Dermis microvascular lymphatic vessel endothelial cell (primary cell): ENCODE measurements at regions not wholly inside any gene's neighbourhood (a gene's known extent, or its start where the extent isn't known, plus 50 kb on each side); places are given as distances from the start of the nearest gene placed in this dataset.

ENCODE experiments used
- DNase-seq, 2 donors: peaks; one replicate each; pipeline versions ENCODE4 v3.0.0 to v3.0.0-alpha.2; 2010; ENCODE audit warnings: low read depth in 2 of 2

DNA sequence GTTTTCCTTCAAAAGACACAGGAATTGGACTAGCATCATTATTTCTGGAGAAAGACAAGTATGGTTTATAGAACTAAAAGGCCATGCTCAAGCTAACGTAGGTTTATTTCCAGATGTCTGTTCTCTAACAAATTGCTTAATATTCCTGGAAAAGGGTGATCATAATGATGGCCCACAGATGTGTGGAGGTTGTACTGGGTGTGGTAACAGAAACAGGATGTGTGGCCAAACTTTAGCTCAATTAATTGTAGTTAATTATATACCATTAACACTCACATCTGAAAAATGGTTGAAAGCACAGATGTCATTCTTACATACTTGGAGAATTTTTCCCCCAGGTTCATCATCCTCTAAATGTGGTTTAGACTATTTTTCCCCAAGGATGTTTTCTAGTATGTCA, 292.7 kb upstream of the RASA1 start:
- DNase-seq: no peak

DNA sequence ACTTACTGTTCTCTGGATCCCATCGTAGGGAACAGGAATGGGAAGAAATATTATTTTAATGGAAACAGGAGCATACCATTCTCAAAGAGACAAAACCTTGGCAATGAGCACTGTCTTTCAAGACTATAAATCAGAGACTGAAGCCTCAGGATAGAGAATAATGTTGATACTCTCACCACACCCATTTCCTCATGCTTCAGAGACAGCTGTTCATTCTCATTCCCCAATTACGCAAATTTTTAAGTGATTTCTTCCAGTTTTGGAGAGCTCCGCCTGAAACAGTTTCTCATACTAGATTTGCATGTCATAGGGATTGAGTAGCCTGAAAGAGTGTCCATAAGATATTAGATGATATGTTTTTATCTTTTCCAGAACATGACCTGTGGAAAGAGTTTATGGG, 290.5 kb upstream of the RASA1 start:
- no peak for DNase-seq

DNA sequence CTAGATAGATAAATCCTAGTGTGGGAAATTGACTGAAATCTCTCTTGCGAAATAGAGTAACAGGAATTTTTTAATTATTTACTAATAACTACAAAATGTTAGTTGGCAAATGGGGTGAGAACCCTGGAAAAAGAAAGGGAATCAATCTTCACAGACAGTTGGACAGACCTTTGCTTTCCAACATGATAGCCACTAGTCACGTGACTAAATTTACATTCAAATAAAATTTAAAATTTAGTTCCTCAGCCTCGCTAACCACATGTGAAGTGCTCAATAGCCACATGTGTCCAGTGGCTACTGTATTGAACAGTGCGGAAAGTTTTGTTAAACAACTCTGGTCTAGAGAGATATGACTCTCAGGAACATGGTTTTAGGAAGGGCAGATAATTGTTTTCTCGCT, 289.9 kb upstream of the RASA1 start:
- no peak for DNase-seq

DNA sequence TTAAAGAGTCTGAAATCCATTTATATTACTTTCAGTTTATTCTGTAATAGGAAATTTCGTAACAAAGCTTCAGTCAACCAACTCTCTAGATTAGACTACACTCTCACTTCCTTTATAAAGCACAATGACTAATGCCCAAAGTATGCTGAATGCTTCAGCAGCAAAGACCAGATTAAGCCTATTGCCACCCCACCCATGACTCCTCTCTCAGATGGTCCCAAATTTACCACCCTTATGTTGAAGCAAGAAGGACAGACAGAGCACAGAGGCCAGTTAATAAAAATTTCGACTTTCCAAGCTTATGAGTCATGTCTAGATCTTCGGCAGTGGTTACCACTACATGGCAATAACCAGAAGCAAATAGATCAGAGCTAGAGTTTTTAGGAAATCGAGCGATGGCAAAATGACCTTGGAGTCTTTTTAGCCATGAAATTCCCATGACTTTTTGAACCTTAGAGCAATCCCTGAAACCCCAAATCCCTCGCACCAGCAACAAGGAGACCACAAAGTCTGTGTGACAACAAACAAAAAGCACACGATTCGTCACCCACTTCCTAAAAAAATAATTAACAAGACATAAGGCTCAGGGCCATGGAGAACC, 287.8 kb upstream of the RASA1 start:
- peak; percentile 45 to 46 for DNase-seq

DNA sequence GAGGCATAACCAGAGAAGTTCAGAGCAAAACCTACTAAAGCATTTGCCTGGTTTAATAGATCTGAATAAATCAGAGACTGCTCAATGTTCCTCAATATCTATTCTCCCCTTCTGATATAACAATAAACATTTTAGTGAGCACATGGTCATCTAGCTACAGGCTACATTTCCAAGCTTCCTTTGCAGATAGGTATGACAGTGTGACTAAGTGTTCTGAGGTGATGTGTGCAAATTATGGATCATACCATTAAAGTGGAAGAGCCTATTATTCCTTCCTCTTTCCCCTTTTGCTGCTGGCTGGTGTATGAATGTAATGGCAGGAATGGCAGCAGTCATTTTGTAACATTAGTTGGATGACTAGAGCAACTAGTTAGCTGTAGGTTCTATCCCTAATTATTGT, 285.8 kb upstream of the RASA1 start:
- no peak for DNase-seq

DNA sequence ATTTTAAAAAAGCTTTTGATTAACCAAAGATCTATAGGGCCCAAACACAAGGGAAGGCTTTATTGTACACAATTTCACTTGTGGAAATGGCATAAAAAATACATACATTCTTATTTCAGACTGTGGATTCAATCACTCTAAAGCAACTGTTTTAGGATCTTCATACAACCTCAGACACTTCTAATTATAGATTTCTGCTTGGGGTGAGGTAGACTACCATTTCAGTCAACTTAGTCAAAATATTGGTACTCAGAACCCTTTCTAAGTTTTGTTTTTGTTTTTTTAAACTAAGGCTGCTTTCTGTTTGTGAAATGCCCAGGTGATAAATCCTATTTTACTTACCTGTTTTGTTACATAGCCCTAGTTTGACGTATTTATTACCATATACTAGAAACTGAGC, 284.5 kb upstream of the RASA1 start:
- no peak for DNase-seq

DNA sequence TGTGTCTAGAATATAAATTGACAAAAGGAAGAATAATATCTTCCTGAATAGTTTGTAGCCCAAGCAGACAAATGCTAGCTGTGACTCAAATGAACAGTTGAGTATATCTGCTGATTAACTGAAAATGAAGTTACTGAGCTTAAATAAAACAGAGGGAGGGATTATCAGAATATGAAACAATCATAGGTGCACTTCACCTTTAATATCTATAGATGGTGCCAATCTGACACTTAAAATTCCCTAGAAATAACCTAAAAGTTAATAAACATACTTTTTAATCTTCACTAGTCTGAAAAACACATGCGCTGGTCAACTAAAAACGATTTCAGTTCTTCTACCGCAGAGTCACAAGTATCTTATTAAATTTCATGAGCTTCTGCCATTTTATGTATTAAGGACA, 280.8 kb upstream of the RASA1 start:
- DNase-seq: no peak

DNA sequence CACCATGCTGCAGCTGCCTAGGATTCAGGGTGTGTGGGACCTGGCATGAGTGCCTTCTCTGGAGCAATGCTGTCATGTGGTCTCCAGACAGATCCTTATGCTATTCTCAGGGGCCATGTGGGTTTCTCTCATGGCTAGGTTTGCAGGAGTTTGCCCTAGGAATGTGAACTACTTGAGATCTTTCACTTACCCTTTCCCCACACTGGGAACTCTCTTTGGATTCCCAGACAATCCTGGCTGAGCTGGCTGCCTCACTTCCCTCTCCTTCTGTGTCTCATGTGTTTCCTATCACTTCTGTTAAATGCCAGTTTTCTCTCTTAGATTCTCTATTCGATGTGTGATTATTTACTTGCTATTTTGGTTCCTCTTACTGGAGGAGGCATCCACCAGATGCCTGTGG, 270.2 kb upstream of the RASA1 start:
- DNase-seq: no peak

DNA sequence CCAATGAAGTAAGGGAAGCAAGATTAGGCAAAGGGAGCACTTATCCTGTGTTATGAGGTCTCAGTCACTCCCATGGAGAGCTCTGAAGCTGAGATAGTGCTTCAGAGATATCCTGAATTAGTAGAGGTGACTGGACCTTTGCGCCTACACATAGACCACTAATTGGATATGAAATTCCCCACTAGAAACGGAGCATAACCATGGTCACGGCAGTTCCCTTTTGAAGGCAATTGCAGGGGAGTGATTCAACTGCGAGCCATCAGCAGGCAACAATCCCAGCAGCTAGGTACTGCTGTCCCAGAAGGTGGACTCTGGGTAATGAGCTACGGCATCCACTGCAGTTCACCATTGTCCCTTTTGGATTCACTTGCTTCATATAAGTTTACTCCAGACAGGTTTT, 267.7 kb upstream of the RASA1 start:
- no peak for DNase-seq

DNA sequence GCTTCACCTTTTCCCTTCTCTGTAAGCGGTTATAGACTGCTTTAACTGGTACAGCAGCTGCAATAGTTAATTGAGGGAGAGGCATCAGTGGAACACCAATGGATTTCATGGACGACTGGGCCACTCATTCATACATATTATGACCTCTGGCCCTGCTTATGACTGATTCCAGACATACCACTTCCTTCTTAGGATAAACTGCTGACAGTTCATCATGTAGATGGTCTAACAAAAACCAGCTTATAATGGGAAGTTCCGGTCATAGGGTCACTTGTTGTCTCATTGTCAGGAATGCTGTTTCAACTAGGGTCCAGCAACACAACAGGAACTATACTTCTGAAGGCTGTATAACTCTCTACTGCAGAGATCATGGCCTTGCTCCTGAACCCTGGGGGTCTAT, 265.2 kb upstream of the RASA1 start:
- DNase-seq: peak; percentile 4 to 12

DNA sequence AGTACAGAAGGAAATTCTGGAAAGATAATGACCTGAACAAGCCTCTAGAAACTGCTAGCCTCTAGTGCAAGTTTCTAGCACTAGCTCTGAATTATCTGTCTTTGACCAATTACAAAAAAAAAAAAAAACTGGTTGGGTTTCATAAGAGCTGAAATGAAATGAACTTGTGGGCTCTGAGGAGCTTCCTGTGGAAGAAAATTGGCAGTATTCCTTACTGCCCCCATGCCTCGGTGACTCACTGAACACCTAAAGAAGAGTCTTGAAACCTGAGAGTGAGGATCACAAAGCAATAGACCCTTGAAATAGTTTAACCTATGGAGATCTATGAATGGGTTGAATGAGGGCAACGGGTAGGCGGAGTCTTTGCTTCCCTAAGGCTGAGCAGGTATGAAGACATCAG, 263.6 kb upstream of the RASA1 start:
- no peak for DNase-seq

DNA sequence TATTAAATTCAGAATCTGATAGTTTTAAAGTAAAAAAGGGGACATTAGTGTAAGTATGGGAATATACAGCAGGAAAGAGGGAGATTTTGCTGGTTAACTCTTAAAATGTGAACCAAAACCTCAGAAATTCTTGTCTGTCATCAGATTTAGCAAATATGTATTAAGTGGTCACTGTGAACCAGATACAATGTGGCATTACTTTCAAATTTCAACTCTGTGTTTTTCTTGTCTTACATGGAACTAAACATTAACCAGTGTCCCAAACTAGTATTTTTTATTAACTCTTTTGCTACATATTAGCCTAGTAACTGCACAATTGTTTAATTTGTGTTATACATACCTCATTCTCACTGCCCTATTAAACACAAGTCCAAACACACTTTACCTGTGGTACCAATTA, 259.9 kb upstream of the RASA1 start:
- no peak for DNase-seq

DNA sequence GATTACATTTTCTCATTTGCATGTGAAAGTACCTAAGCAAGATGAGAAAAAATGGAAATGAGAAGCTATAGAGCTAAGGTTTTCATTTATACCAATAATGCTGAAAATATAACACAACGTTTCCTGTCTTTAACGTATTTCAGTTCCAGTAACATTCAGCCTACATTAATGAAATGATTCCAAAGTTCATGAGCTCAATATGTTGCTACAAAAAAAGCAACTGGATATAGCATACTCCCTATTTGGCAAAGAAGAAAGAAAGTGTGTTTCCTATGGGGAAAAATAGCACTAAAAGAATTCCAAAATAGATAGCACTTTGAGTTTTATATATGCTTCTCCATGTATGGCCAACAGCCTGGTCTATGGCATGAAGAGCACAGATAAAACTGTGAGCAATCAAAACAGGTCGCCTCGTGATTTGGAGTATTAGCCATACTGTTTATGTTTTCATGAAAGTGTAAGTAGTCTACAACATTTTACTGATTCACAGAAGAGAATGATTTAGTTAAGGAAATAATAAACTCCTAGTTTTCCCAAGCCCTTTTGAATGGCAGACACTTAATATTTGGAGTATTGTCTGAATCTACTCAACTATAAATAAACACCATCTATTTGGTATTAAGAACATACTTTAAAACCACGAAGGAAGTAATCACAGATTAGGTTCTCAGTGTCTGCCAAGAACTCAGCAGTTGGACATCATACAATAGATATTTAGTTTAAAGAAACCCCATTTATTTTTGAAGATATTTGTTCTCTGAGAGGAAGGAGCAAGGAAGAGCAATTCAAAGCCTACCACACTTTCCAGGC, 258.7 kb upstream of the RASA1 start:
- no peak for DNase-seq

DNA sequence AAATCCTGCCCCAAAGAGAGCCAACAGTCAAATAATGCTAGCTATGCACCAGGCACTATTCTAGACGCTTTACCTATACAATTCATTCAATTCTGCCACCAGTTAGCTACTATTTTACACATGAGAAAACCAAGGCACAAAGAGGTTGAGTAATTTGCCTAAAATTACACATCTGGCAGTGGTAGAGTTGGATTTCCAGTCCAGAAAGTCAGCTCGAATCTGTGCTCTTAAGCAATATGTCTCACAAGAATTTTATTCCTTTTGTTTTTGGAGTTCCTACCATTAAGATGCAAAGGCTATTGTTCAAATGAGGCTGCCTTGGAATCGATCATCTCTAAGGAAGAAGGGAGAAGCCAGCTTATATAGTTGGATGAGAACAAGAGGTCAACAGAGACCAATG, 256.9 kb upstream of the RASA1 start:
- DNase-seq: no peak

DNA sequence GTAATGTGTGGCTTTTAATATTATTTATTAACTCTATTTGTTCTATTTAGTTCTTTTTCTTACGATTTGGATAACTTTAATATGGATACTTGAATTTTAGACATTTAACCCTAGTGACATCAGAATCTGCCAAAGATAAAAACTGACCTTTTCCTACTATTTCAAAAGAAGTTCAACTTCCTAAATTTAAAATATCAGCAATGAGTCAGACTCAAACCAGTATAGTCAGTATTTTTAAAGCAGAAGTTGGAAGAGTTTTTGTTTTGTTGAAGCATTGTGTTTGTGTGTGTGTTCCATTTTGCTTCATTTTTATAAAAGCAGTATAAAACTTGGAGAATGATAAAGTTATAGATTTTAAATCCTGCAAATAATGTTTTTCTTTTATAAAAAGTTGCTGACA, 251.8 kb upstream of the RASA1 start:
- no peak for DNase-seq

DNA sequence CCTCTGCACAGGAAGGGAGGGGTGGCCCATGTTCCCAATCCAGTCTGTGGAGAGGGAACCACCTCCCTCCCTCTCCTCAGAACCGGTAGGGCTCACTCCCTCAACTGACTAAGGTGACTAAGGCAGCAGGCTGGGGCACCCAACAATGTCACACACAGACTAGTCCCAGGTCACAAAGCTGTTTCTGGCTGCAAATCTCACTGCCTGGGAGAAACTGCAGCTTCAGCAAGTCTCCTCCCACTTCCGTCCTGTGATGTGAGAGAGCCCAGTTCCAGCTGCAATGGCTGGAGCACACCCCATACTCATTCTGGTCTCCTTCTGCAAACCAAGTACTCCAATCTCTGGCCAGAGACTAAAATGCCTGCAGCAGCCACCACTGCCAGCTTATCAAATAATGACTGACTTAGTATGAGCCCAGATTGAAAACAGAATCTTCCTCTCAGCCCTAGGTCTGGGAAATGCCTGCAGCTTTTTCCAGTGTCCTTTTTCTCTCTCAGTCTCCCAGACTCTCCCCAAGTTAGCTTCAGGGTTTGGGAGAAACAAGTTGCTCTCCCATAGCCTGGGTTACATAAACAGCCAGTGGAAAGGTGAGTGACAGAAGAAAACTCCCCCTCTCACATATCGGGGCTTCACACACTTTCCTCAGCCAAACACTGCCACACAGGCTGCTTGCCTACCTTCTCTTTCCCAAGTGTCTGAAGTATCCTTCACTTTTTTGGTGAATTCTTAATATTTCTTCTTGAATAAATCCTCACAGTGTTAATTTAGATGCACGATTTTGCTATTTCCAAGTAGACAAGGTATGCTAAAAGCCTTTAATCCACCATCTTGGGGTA, 247.4 kb upstream of the RASA1 start:
- DNase-seq: no peak

DNA sequence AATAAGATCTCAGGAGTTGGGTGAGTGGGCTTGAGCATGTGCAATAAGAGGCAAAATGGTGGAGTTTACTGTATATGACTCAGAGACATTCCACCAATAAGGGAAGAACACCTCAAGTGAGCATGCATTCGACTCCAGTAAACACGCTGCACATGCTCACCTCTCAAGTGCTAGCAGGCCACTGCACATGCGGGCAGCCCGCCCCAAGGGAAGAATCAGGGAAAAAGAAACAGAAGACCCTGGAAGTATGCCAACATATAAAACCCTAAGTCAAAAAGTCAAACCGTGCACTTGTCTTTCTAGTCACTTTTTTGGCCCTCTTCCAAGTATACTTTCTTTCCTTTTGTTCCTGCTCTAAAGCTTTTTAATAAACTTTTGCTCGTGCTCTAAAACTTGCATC, 245.3 kb upstream of the RASA1 start:
- peak in 1 of 2 donors; percentile 6 for DNase-seq

DNA sequence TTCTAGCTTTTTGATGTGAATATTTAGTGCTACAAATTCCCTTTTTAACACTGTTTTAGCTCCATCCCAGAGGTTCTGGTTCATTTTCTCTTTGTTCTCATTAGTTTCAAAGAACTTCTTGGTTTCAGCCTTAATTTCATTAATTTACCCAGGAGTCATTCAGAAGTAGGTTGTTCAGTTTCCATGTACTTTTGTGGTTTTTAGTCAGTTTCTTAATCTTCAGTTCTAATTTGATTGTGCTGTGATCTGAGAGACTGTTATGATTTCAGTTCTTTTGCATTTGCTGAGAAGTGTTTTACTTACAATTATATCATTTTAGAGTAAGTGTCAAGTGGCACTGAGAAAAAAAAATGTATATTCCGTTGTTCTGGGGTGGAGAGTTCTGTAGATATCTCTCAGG, 240.1 kb upstream of the RASA1 start:
- no peak for DNase-seq

DNA sequence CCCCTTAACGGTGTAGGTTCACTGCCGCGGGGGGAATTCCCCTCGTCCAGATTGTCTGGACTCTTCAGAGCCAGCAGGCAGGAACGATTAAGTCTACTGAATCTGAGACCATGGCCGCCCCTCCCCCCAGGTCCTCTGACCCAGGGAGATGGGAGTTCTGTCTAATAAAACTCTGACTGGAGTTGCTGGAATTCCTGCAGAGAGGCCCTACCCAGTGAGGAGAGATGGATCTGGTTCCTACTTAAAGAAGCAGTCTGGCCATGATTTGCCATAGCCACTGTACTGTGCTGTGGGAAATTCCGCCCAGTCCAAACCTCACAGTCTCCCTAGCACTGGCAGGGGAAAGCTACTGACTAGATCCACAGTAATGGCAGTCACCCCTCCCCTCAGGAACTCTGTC, 237.7 kb upstream of the RASA1 start:
- DNase-seq: no peak

DNA sequence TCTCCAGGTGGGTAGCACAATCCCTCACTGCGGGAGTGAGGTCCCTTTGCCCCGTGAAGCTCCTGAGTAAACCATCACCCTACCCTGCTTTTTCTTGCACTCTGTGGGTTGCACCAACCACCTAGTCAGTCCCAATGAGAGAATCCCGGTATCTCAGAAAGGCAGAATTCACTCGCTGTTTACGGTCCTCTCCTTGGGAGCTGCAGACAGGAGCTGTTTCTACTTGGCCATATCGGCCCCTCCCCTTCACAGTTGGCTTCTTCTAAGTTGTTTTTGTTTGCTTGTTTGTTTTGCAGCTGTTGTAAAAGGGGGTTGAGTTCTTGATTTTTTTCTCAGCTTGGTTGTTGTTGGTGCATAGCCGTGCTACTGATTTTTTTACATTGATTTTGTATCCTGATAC, 237.0 kb upstream of the RASA1 start:
- no peak for DNase-seq

DNA sequence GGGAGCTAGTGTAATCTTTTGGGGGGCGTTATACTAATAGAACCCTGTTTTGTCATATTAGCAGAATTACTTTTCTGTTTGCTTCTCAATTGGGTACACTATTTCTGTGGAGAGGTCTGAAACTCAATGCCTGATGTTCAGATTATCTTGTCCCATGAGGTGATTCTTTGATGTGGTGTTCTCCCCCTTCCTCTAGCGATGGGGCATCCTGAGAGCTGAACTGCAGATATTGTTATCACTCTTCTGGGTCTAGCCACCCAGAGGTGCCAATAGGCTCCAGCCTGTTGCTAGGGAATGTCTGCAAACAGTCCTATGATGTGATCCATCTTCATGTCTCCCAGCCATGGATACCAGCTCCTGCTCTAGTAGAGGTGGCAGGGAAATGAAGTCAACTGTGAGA, 233.1 kb upstream of the RASA1 start:
- no peak for DNase-seq

DNA sequence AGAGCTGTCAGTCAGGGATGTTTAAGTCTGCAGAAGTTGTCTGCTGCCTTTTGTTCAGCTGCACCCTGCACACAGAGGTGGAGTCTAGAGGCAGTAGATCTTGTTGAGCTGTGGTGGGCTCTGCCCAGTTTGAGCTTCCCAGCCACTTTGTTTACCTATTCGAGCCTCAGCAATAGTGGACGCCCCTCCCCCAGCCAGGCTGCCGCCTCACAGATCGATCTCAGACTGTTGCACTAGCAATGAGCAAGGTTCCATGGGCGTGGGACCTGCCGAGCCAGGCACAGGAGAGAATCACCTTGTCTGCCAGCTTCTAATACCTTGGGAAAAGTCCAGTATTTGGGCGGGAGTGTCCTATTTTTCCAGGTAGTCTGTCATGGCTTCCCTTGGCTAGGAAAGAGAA, 225.1 kb upstream of the RASA1 start:
- DNase-seq: no peak

DNA sequence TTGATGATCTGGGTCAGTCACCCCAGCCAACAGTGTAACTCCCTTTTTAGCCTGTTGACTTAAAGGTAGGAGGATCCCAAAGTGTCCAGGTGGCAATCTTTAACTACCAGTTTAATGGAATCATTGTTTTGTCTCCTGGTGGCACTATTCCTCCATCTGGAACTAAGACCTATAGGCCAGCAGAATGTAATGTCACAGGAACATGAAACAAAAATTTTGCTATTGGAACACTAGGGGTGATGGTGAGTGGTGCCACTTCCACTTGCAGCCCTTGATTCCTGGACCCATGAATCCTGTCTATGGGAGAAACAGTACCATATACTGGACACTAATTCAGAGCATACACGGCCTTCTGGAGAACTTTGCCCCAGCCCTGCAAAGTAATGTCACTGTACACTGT, 219.5 kb upstream of the RASA1 start:
- DNase-seq: peak in 1 of 2 donors; percentile 2
